Stimulated activated CD4-positive, alpha-beta T cell treated with anti-CD3 and anti-CD28 coated beads, TNF-alpha, amount 100 ng/mL, for 48 hours (primary cell): ENCODE measurements at regions not wholly inside any gene's neighbourhood (a gene's known extent, or its start where the extent isn't known, plus 50 kb on each side); places are given as distances from the start of the nearest gene placed in this dataset.
"Not testable (repeated sequence)": the region's sequence is repeated elsewhere in the genome, so short reads cannot be mapped to it uniquely, and the experiment has no call there.

ENCODE experiments used
- DNase-seq, 3 donors: peaks; one replicate each; pipeline ENCODE4 v3.0.0-alpha.2; 2020; ENCODE audit warnings: low read depth in 3 of 3

- no peak for DNase-seq
These were observed 1419.4 kb downstream of the FSCB start for GRCh38 chr14:43087666-43088065.

GRCh38 chr14:43085819-43086218 lies 1421.3 kb downstream of the FSCB start:
- DNase-seq: no peak

- not testable (repeated sequence) for DNase-seq
These were observed 1439.7 kb downstream of the FSCB start for GRCh38 chr14:43067372-43067771.

GRCh38 chr14:43056106-43056505 lies 1449.4 kb downstream of the LRFN5 start:
- no peak for DNase-seq

GRCh38 chr14:43052897-43053296 lies 1446.2 kb downstream of the LRFN5 start:
- no peak for DNase-seq

GRCh38 chr14:43043850-43044249 lies 1437.2 kb downstream of the LRFN5 start:
- DNase-seq: no peak

- no peak for DNase-seq
These were observed 1435.7 kb downstream of the LRFN5 start for GRCh38 chr14:43042408-43042807.

- DNase-seq: no peak
These were observed 1435.3 kb downstream of the LRFN5 start for GRCh38 chr14:43041976-43042375.

GRCh38 chr14:43041207-43041606 lies 1434.5 kb downstream of the LRFN5 start:
- DNase-seq: no peak

- no peak for DNase-seq
These were observed 1433.2 kb downstream of the LRFN5 start for GRCh38 chr14:43039881-43040280.

GRCh38 chr14:43031598-43031997 lies 1424.9 kb downstream of the LRFN5 start:
- DNase-seq: no peak

- no peak for DNase-seq
These were observed 1415.6 kb downstream of the LRFN5 start for GRCh38 chr14:43022094-43022800.

GRCh38 chr14:43019826-43020225 lies 1413.2 kb downstream of the LRFN5 start:
- no peak for DNase-seq

GRCh38 chr14:43014338-43014737 lies 1407.7 kb downstream of the LRFN5 start:
- DNase-seq: no peak

- DNase-seq: no peak
These were observed 1406.1 kb downstream of the LRFN5 start for GRCh38 chr14:43012817-43013216.

- no peak for DNase-seq
These were observed 1399.1 kb downstream of the LRFN5 start for GRCh38 chr14:43005807-43006206.

GRCh38 chr14:43003845-43004244 lies 1397.2 kb downstream of the LRFN5 start:
- no peak for DNase-seq

GRCh38 chr14:43001731-43002130 lies 1395.1 kb downstream of the LRFN5 start:
- no peak for DNase-seq

- no peak for DNase-seq
These were observed 1387.5 kb downstream of the LRFN5 start for GRCh38 chr14:42994051-42994736.

- no peak for DNase-seq
These were observed 1386.3 kb downstream of the LRFN5 start for GRCh38 chr14:42992930-42993329.

- no peak for DNase-seq
These were observed 1373.7 kb downstream of the LRFN5 start for GRCh38 chr14:42980419-42980818.

- not testable (repeated sequence) for DNase-seq
These were observed 1366.5 kb downstream of the LRFN5 start for GRCh38 chr14:42973171-42973570.

- no peak for DNase-seq
These were observed 1358.8 kb downstream of the LRFN5 start for GRCh38 chr14:42965512-42965911.
